ENCODE measurements at regions not wholly inside any gene's neighbourhood (a gene's known extent, or its start where the extent isn't known, plus 50 kb on each side); places are given as distances from the start of the nearest gene placed in this dataset.

- Histone ChIP-seq H3K36me3 (ENCODE audit: insufficient read depth, low read length) (no peaks in the 10 kb centered on the region), H3K27ac (ENCODE audit: low read depth, low read length) (no peak overlapping the region)
These were observed 88.5 kb upstream of the DAB1 start for GRCh38 chr1:57512386-57512785.

GRCh38 chr1:57506941-57507340 lies 83.1 kb upstream of the DAB1 start:
- no peaks in the 10 kb centered on the region for H3K79me2 ChIP-seq (ENCODE audit: control insufficient read depth, insufficient read depth, low read length, unreplicated experiment)
- no peak overlapping the region for H3K27ac ChIP-seq (ENCODE audit: low read depth, low read length)
- no peak overlapping the region for H2AFZ ChIP-seq (ENCODE audit: low read length, unreplicated experiment)
- no peak overlapping the region for H3K4me3 ChIP-seq (ENCODE audit: low read depth, low read length)
- no peaks in the 10 kb centered on the region for H3K4me1 ChIP-seq (ENCODE audit: control insufficient read depth, insufficient read depth, low read length, unreplicated experiment)
- H3K27me3 ChIP-seq (ENCODE audit: insufficient read depth, low read length), result peaks cover 5% of the 10 kb centered on the region; the same call in 1 of the 2 replicates
- no peaks in the 10 kb centered on the region for H3K36me3 ChIP-seq (ENCODE audit: insufficient read depth, low read length)

More at GRCh38 chr1:57512386-57512785, 88.5 kb upstream of the DAB1 start:
- Histone ChIP-seq H2AFZ (ENCODE audit: low read length, unreplicated experiment) (no peak overlapping the region), H3K79me2 (ENCODE audit: control insufficient read depth, insufficient read depth, low read length, unreplicated experiment) (no peaks in the 10 kb centered on the region), H3K4me1 (ENCODE audit: control insufficient read depth, insufficient read depth, low read length, unreplicated experiment) (no peaks in the 10 kb centered on the region), H3K4me3 (ENCODE audit: low read depth, low read length) (no peak overlapping the region), H3K27me3 (ENCODE audit: insufficient read depth, low read length) (0 out of 2 replicates have a peak, but pooled peaks cover 12% of the 10 kb centered on the region)

- no peak overlapping the region for H3K27ac ChIP-seq (ENCODE audit: low read depth, low read length)
- no peak overlapping the region for H3K4me3 ChIP-seq (ENCODE audit: low read depth, low read length)
- no peaks in the 10 kb centered on the region for H3K79me2 ChIP-seq (ENCODE audit: control insufficient read depth, insufficient read depth, low read length, unreplicated experiment)
- H3K4me1 ChIP-seq (ENCODE audit: control insufficient read depth, insufficient read depth, low read length, unreplicated experiment), result no peaks in the 10 kb centered on the region
- peaks cover 5% of the 10 kb centered on the region; the same call in 1 of the 2 replicates for H3K27me3 ChIP-seq (ENCODE audit: insufficient read depth, low read length)
- no peak overlapping the region for H2AFZ ChIP-seq (ENCODE audit: low read length, unreplicated experiment)
- H3K36me3 ChIP-seq (ENCODE audit: insufficient read depth, low read length), result no peaks in the 10 kb centered on the region
These were observed 79.5 kb upstream of the DAB1 start for GRCh38 chr1:57503337-57503736.

- Histone ChIP-seq H3K27ac (ENCODE audit: low read depth, low read length) (no peak overlapping the region), H3K79me2 (ENCODE audit: control insufficient read depth, insufficient read depth, low read length, unreplicated experiment) (no peaks in the 10 kb centered on the region), H3K4me3 (ENCODE audit: low read depth, low read length) (no peak overlapping the region), H3K27me3 (ENCODE audit: insufficient read depth, low read length) (peaks cover 9% of the 10 kb centered on the region; the same call in 1 of the 2 replicates), H2AFZ (ENCODE audit: low read length, unreplicated experiment) (no peak overlapping the region), H3K36me3 (ENCODE audit: insufficient read depth, low read length) (no peaks in the 10 kb centered on the region), H3K4me1 (ENCODE audit: control insufficient read depth, insufficient read depth, low read length, unreplicated experiment) (no peaks in the 10 kb centered on the region)
These were observed 76.4 kb upstream of the DAB1 start for GRCh38 chr1:57500136-57500830.

- Histone ChIP-seq H3K27me3 (ENCODE audit: insufficient read depth, low read length) (peaks cover 11% of the 10 kb centered on the region), H3K4me3 (ENCODE audit: low read depth, low read length) (no peak overlapping the region), H3K36me3 (ENCODE audit: insufficient read depth, low read length) (no peaks in the 10 kb centered on the region), H2AFZ (ENCODE audit: low read length, unreplicated experiment) (no peak overlapping the region), H3K27ac (ENCODE audit: low read depth, low read length) (no peak overlapping the region), H3K4me1 (ENCODE audit: control insufficient read depth, insufficient read depth, low read length, unreplicated experiment) (peaks cover 5% of the 10 kb centered on the region), H3K79me2 (ENCODE audit: control insufficient read depth, insufficient read depth, low read length, unreplicated experiment) (no peaks in the 10 kb centered on the region)
These were observed 70.7 kb upstream of the DAB1 start for GRCh38 chr1:57494530-57495079.

GRCh38 chr1:57492586-57493226 lies 68.8 kb upstream of the DAB1 start:
- H3K27me3 ChIP-seq (ENCODE audit: insufficient read depth, low read length), result peaks cover 11% of the 10 kb centered on the region

GRCh38 chr1:57489358-57490036 lies 65.6 kb upstream of the DAB1 start:
- Histone ChIP-seq H3K4me1 (ENCODE audit: control insufficient read depth, insufficient read depth, low read length, unreplicated experiment) (peaks cover 32% of the 10 kb centered on the region), H3K4me3 (ENCODE audit: low read depth, low read length) (peak overlapping the region; percentile 39; the same call in 1 of the 2 replicates), H3K36me3 (ENCODE audit: insufficient read depth, low read length) (no peaks in the 10 kb centered on the region), H3K27me3 (ENCODE audit: insufficient read depth, low read length) (no peaks in the 10 kb centered on the region; the same call in 1 of the 2 replicates), H3K27ac (ENCODE audit: low read depth, low read length) (peak overlapping the region; percentile 81), H2AFZ (ENCODE audit: low read length, unreplicated experiment) (peak overlapping the region; percentile 53), H3K79me2 (ENCODE audit: control insufficient read depth, insufficient read depth, low read length, unreplicated experiment) (no peaks in the 10 kb centered on the region)

More at GRCh38 chr1:57492586-57493226, 68.8 kb upstream of the DAB1 start:
- no peaks in the 10 kb centered on the region for H3K79me2 ChIP-seq (ENCODE audit: control insufficient read depth, insufficient read depth, low read length, unreplicated experiment)
- peaks cover 14% of the 10 kb centered on the region for H3K4me1 ChIP-seq (ENCODE audit: control insufficient read depth, insufficient read depth, low read length, unreplicated experiment)
- H3K36me3 ChIP-seq (ENCODE audit: insufficient read depth, low read length), result no peaks in the 10 kb centered on the region
- no peak overlapping the region for H3K27ac ChIP-seq (ENCODE audit: low read depth, low read length)
- no peak overlapping the region for H2AFZ ChIP-seq (ENCODE audit: low read length, unreplicated experiment)
- no peak overlapping the region for H3K4me3 ChIP-seq (ENCODE audit: low read depth, low read length)

- Histone ChIP-seq H2AFZ (ENCODE audit: low read length, unreplicated experiment) (peak overlapping the region; percentile 31), H3K36me3 (ENCODE audit: insufficient read depth, low read length) (no peaks in the 10 kb centered on the region), H3K79me2 (ENCODE audit: control insufficient read depth, insufficient read depth, low read length, unreplicated experiment) (no peaks in the 10 kb centered on the region), H3K27me3 (ENCODE audit: insufficient read depth, low read length) (no peaks in the 10 kb centered on the region), H3K27ac (ENCODE audit: low read depth, low read length) (peak overlapping the region; percentile 46), H3K4me3 (ENCODE audit: low read depth, low read length) (peak overlapping the region; percentile 10; the same call in 1 of the 2 replicates), H3K4me1 (ENCODE audit: control insufficient read depth, insufficient read depth, low read length, unreplicated experiment) (peaks cover 41% of the 10 kb centered on the region)
These were observed 61.8 kb upstream of the DAB1 start for GRCh38 chr1:57485643-57486042.

- Histone ChIP-seq H2AFZ (ENCODE audit: low read length, unreplicated experiment) (no peak overlapping the region), H3K27me3 (ENCODE audit: insufficient read depth, low read length) (no peaks in the 10 kb centered on the region), H3K36me3 (ENCODE audit: insufficient read depth, low read length) (no peaks in the 10 kb centered on the region), H3K4me1 (ENCODE audit: control insufficient read depth, insufficient read depth, low read length, unreplicated experiment) (peaks cover 29% of the 10 kb centered on the region), H3K27ac (ENCODE audit: low read depth, low read length) (no peak overlapping the region), H3K4me3 (ENCODE audit: low read depth, low read length) (no peak overlapping the region), H3K79me2 (ENCODE audit: control insufficient read depth, insufficient read depth, low read length, unreplicated experiment) (no peaks in the 10 kb centered on the region)
These were observed 60.1 kb upstream of the DAB1 start for GRCh38 chr1:57483954-57484353.

GRCh38 chr1:57479471-57479870 lies 55.6 kb upstream of the DAB1 start:
- Histone ChIP-seq H3K79me2 (ENCODE audit: control insufficient read depth, insufficient read depth, low read length, unreplicated experiment) (no peaks in the 10 kb centered on the region), H3K4me1 (ENCODE audit: control insufficient read depth, insufficient read depth, low read length, unreplicated experiment) (peaks cover 9% of the 10 kb centered on the region), H2AFZ (ENCODE audit: low read length, unreplicated experiment) (no peak overlapping the region), H3K27me3 (ENCODE audit: insufficient read depth, low read length) (no peaks in the 10 kb centered on the region), H3K36me3 (ENCODE audit: insufficient read depth, low read length) (no peaks in the 10 kb centered on the region), H3K4me3 (ENCODE audit: low read depth, low read length) (no peak overlapping the region), H3K27ac (ENCODE audit: low read depth, low read length) (no peak overlapping the region)

All from ACC112 (cell line).